ENCODE measurements at regions not wholly inside any gene's neighbourhood (a gene's known extent, or its start where the extent isn't known, plus 50 kb on each side); places are given as distances from the start of the nearest gene placed in this dataset.

DNA sequence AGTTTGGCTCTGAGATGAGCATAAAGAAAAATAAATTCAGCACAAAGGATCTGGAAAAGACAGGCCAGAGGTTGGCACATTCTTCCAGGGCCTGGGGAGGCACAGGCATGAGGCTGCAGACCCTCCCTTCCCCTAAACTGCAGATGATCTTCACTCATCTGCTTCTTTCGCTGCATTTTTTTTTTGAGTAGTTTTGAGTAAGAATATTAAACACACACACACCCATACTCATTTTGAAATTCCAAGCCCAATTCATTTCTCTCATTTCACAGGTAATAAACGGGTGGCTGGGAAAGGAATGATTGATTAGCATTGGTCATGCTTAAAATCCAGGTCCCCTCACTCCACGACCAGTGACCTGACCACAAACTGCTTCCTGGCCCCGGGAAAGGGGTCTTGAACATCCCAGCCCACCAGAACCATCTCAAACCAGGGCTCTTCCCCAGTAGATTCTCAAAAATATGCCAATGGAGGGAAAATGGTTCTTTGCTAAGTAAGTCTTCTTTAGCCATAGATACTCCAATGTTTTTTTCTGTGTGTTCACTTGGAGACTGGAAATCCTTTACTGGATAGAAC is 219.6 kb downstream of the ANAPC1 start:
- H3K4me3 ChIP-seq (ENCODE audit: low read depth, low read length) = no peak overlapping the region
- no peak for DNase-seq (ENCODE audit: low read depth)
- TF ChIP-seq, protein P1, sequence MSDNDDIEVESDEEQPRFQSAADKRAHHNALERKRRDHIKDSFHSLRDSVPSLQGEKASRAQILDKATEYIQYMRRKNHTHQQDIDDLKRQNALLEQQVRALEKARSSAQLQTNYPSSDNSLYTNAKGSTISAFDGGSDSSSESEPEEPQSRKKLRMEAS (IDR thresholded peaks at IDR 0.05; ENCODE audit: low read depth, low read length) = no peak
- TF ChIP-seq CTCF (IDR thresholded peaks at IDR 0.05; ENCODE audit: low read depth, low read length) = no peak
- TF ChIP-seq MYC (IDR thresholded peaks at IDR 0.05; ENCODE audit: low read depth, low read length) = no peak

GRCh38 chr2:111665011-111665410 is 219.0 kb downstream of the ANAPC1 start:
- TF ChIP-seq, protein P1 (IDR thresholded peaks at IDR 0.05; ENCODE audit: low read depth, low read length) = no peak
- no peak for TF ChIP-seq POLR2A (IDR thresholded peaks at IDR 0.05; ENCODE audit: extremely low read depth, insufficient read length)
- TF ChIP-seq CTCF (IDR thresholded peaks at IDR 0.05; ENCODE audit: low read depth, low read length) = no peak
- no peak for TF ChIP-seq MYC (IDR thresholded peaks at IDR 0.05; ENCODE audit: low read depth, low read length)
- H3K4me3 ChIP-seq (ENCODE audit: low read depth, low read length) = no peak overlapping the region
- DNase-seq (ENCODE audit: low read depth) = no peak

- TF ChIP-seq CTCF (IDR thresholded peaks at IDR 0.05; ENCODE audit: low read depth, low read length) (no peak), POLR2A (IDR thresholded peaks at IDR 0.05; ENCODE audit: extremely low read depth, insufficient read length) (no peak), MYC (IDR thresholded peaks at IDR 0.05; ENCODE audit: low read depth, low read length) (no peak)
- TF ChIP-seq, protein P1 (IDR thresholded peaks at IDR 0.05; ENCODE audit: low read depth, low read length) = no peak
- no peak overlapping the region for H3K4me3 ChIP-seq (ENCODE audit: low read depth, low read length)
- no peak for DNase-seq (ENCODE audit: low read depth)
Observed at GRCh38 chr2:111665551-111666116, 218.4 kb downstream of the ANAPC1 start.

GRCh38 chr2:111666160-111666559 is 217.8 kb downstream of the ANAPC1 start:
- no peak for DNase-seq (ENCODE audit: low read depth)
- TF ChIP-seq MYC (IDR thresholded peaks at IDR 0.05; ENCODE audit: low read depth, low read length) = no peak
- no peak for TF ChIP-seq POLR2A (IDR thresholded peaks at IDR 0.05; ENCODE audit: extremely low read depth, insufficient read length)
- no peak overlapping the region for H3K4me3 ChIP-seq (ENCODE audit: low read depth, low read length)

DNA sequence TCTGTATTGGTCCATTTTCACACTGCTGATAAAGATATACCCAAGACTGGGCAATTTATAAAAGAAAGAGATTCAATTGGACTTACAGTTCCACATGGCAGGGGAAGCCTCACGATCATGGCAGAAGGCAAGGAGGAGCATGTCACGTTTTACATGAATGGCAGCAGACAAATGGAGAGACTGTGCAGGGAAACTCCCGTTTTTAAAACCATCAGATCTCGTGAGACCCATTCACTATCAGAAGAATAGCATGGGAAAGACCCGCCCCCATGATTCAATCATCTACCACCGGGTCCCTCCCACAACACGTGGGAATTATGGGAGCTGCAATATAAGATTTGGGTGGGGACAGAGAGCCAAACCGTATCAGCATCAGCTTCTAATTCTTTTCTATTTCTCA is 217.0 kb downstream of the ANAPC1 start:
- no peak overlapping the region for H3K4me3 ChIP-seq (ENCODE audit: low read depth, low read length)
- TF ChIP-seq, protein P1 (IDR thresholded peaks at IDR 0.05; ENCODE audit: low read depth, low read length) = no peak
- TF ChIP-seq MYC (IDR thresholded peaks at IDR 0.05; ENCODE audit: low read depth, low read length) (no peak), CTCF (IDR thresholded peaks at IDR 0.05; ENCODE audit: low read depth, low read length) (no peak), POLR2A (IDR thresholded peaks at IDR 0.05; ENCODE audit: extremely low read depth, insufficient read length) (no peak)
- DNase-seq (ENCODE audit: low read depth) = no peak

DNA sequence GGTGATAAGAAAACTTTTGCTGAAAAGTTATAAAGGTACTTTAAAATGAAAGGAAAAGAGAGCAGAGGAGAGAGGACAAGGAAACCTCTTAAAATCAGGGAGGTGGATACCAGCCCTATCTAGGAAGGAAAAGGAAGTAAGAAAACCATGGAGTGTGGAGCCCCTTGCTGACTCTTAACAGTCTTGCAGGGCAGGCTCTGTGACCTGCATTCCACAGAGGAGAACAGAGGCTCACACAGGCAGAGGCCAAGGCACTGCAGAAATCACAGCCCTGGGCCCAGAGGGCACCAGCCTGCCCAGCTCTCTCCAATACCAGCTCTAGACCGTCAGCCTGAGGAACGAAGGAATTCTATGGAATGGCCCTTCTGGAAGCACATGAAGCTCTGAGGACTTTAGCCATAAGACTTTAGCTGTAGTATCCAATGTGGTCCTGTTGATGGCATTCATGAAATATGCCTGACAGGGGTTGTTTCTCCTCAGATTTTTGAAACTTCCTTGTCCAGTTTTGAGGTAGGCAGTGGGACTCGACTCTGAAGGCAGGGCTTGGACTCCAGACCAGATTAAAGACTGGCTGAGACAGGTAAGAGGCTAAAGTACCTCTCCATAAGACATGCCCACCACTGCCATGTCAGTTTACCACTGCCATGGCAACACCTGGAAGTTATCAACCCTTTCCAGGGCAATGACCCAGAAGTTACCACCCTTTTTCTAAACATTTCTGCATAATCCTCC is 216.3 kb downstream of the ANAPC1 start:
- TF ChIP-seq CTCF (IDR thresholded peaks at IDR 0.05; ENCODE audit: low read depth, low read length) = peak; percentile 37
- TF ChIP-seq MYC (IDR thresholded peaks at IDR 0.05; ENCODE audit: low read depth, low read length) = no peak
- TF ChIP-seq, protein P1 (IDR thresholded peaks at IDR 0.05; ENCODE audit: low read depth, low read length) = no peak
- no peak for TF ChIP-seq POLR2A (IDR thresholded peaks at IDR 0.05; ENCODE audit: extremely low read depth, insufficient read length)
- peak; percentile 67 for DNase-seq (ENCODE audit: low read depth)
- H3K4me3 ChIP-seq (ENCODE audit: low read depth, low read length) = no peak overlapping the region
